ENCODE measurements at regions not wholly inside any gene's neighbourhood (a gene's known extent, or its start where the extent isn't known, plus 50 kb on each side); places are given as distances from the start of the nearest gene placed in this dataset.

DNA sequence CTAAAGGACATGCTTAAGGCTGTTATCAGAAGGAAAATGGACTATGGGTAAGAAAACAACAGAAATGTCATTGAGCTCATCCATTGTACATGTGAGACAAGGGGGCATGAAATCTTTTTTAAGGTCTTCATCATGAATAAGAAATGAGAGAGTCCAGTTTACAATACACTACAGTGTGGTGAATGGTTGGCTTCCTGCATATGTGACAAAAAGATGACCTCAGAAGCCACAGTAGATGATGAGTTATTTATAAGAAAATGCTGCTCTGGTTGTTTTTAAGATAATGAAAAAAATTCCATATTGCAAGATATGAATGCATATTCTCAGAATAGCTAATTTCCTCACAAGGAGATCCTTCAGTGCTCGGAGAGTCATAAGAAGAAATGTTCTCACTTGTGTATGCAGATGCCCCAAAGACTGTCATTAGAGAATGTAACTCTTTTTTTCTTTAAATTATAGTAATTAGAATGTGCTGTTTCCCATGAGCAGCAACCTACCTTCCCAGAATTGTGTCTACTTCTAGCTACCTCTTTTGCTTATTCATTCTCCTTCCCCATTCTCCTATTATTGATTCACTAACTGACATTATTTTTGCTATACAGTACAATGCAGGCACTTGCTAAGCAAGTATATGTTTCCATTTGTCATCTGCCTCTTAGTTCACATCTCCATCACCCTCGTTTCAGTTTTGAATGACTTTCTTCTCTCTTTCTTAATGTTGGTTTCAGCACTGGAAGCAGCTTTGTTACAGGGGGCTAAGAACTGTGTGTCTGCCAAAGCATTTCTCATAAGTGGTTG, 152.0 kb upstream of the PEX5L start:
- Histone ChIP-seq H3K4me3 (replicated peaks in 1 of 3; ENCODE audit: insufficient read depth in 1 of 3, low read depth in 2 of 3, low read length in 3 of 3) (no peak overlapping the region), H3K9me3 (ENCODE audit: low read length) (no peaks in the 10 kb centered on the region), H3K27me3 (ENCODE audit: control insufficient read depth in 1 of 2, insufficient read depth in 2 of 2, low read length in 2 of 2) (no peaks in the 10 kb centered on the region), H3K79me2 (ENCODE audit: insufficient read depth, low read length) (no peaks in the 10 kb centered on the region), H3K9ac (ENCODE audit: insufficient read depth, low read depth, low read length) (no peak overlapping the region), H2AFZ (ENCODE audit: low read length) (no peak overlapping the region), H3K4me2 (ENCODE audit: low read depth, low read length) (no peak overlapping the region), H3K27ac (ENCODE audit: extremely low read length, insufficient read depth, low read length) (no peak overlapping the region), H4K20me1 (ENCODE audit: insufficient read depth, low read length) (no peaks in the 10 kb centered on the region), H3K4me1 (ENCODE audit: insufficient read depth, low read length) (no peaks in the 10 kb centered on the region), H3K36me3 (replicated peaks in 1 of 2; ENCODE audit: control insufficient read depth in 1 of 2, insufficient read depth in 2 of 2, low read length in 2 of 2) (no peaks in the 10 kb centered on the region)
- DNase-seq (ENCODE audit: low spot score), result no peak
- no TSS peak for BruUV-seq (replicated peaks)
- 0% methylated on average over 2 of the region's 2 CpGs for WGBS (ENCODE audit: low lambda C conversion rate)
- ChIA-PET POLR2A (no interaction called here), CTCF (ENCODE audit: low intra/inter-chr PET ratio, low total read pairs) (no interaction called here)
- no peak for ATAC-seq
- intact Hi-C loops (cut with micrococcal nuclease; ENCODE audit: unreplicated experiment), result no loop called here
- in situ Hi-C loops (cut with HindIII; ENCODE audit: extremely low pct_ligation_motif_present, low pct_unique_long_range_greater_than_20kb), result no loop called here
- no peak for FAIRE-seq
- TF ChIP-seq, protein P1, sequence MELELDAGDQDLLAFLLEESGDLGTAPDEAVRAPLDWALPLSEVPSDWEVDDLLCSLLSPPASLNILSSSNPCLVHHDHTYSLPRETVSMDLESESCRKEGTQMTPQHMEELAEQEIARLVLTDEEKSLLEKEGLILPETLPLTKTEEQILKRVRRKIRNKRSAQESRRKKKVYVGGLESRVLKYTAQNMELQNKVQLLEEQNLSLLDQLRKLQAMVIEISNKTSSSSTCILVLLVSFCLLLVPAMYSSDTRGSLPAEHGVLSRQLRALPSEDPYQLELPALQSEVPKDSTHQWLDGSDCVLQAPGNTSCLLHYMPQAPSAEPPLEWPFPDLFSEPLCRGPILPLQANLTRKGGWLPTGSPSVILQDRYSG (CRISPR knock-in tag; IDR thresholded peaks at IDR 0.05), result no peak
- TF ChIP-seq ZFP41 (CRISPR knock-in tag; IDR thresholded peaks at IDR 0.05; ENCODE audit: borderline replicate concordance) (no peak), TBX2 (CRISPR knock-in tag; IDR thresholded peaks at IDR 0.05; ENCODE audit: borderline replicate concordance) (no peak), SOX13 (IDR thresholded peaks at IDR 0.05) (no peak), SOX13 (CRISPR knock-in tag; conservative IDR thresholded peaks at IDR 0.05 in 1 of 2, IDR thresholded peaks at IDR 0.05 in 1 of 2) (no peak)
- TF ChIP-seq, protein P2, sequence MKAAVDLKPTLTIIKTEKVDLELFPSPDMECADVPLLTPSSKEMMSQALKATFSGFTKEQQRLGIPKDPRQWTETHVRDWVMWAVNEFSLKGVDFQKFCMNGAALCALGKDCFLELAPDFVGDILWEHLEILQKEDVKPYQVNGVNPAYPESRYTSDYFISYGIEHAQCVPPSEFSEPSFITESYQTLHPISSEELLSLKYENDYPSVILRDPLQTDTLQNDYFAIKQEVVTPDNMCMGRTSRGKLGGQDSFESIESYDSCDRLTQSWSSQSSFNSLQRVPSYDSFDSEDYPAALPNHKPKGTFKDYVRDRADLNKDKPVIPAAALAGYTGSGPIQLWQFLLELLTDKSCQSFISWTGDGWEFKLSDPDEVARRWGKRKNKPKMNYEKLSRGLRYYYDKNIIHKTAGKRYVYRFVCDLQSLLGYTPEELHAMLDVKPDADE (CRISPR knock-in tag; IDR thresholded peaks at IDR 0.05), result no peak
- TF ChIP-seq, protein P3, sequence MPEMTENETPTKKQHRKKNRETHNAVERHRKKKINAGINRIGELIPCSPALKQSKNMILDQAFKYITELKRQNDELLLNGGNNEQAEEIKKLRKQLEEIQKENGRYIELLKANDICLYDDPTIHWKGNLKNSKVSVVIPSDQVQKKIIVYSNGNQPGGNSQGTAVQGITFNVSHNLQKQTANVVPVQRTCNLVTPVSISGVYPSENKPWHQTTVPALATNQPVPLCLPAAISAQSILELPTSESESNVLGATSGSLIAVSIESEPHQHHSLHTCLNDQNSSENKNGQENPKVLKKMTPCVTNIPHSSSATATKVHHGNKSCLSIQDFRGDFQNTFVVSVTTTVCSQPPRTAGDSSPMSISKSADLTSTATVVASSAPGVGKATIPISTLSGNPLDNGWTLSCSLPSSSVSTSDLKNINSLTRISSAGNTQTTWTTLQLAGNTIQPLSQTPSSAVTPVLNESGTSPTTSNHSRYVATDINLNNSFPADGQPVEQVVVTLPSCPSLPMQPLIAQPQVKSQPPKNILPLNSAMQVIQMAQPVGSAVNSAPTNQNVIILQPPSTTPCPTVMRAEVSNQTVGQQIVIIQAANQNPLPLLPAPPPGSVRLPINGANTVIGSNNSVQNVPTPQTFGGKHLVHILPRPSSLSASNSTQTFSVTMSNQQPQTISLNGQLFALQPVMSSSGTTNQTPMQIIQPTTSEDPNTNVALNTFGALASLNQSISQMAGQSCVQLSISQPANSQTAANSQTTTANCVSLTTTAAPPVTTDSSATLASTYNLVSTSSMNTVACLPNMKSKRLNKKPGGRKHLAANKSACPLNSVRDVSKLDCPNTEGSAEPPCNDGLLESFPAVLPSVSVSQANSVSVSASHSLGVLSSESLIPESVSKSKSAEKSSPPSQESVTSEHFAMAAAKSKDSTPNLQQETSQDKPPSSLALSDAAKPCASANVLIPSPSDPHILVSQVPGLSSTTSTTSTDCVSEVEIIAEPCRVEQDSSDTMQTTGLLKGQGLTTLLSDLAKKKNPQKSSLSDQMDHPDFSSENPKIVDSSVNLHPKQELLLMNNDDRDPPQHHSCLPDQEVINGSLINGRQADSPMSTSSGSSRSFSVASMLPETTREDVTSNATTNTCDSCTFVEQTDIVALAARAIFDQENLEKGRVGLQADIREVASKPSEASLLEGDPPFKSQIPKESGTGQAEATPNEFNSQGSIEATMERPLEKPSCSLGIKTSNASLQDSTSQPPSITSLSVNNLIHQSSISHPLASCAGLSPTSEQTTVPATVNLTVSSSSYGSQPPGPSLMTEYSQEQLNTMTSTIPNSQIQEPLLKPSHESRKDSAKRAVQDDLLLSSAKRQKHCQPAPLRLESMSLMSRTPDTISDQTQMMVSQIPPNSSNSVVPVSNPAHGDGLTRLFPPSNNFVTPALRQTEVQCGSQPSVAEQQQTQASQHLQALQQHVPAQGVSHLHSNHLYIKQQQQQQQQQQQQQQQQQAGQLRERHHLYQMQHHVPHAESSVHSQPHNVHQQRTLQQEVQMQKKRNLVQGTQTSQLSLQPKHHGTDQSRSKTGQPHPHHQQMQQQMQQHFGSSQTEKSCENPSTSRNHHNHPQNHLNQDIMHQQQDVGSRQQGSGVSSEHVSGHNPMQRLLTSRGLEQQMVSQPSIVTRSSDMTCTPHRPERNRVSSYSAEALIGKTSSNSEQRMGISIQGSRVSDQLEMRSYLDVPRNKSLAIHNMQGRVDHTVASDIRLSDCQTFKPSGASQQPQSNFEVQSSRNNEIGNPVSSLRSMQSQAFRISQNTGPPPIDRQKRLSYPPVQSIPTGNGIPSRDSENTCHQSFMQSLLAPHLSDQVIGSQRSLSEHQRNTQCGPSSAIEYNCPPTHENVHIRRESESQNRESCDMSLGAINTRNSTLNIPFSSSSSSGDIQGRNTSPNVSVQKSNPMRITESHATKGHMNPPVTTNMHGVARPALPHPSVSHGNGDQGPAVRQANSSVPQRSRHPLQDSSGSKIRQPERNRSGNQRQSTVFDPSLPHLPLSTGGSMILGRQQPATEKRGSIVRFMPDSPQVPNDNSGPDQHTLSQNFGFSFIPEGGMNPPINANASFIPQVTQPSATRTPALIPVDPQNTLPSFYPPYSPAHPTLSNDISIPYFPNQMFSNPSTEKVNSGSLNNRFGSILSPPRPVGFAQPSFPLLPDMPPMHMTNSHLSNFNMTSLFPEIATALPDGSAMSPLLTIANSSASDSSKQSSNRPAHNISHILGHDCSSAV (CRISPR knock-in tag; IDR thresholded peaks at IDR 0.05; ENCODE audit: borderline replicate concordance), result no peak
- TF ChIP-seq, protein P4, sequence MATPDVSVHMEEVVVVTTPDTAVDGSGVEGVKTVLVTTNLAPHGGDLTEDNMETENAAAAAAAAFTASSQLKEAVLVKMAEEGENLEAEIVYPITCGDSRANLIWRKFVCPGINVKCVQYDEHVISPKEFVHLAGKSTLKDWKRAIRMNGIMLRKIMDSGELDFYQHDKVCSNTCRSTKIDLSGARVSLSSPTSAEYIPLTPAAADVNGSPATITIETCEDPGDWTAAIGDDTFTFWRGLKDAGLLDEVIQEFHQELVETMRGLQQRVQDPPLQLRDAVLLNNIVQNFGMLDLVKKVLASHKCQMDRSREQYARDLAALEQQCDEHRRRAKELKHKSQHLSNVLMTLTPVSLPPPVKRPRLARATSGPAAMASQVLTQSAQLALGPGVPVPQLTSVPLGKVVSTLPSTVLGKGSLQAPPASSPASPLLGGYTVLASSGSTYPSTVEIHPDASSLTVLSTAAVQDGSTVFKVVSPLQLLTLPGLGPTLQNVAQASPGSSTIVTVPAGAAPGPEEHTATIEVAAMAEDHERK (CRISPR knock-in tag; IDR thresholded peaks at IDR 0.05; ENCODE audit: low read depth), result no peak
